Stimulated activated CD4-positive, alpha-beta T cell treated with anti-CD3 and anti-CD28 coated beads, Interleukin-4, amount 100 ng/mL, for 1 hour (primary cell): ENCODE measurements at regions not wholly inside any gene's neighbourhood (a gene's known extent, or its start where the extent isn't known, plus 50 kb on each side); places are given as distances from the start of the nearest gene placed in this dataset.

Source experiments
- DNase-seq: peaks from one replicate; pipeline ENCODE4 v3.0.0-alpha.2; 2020

DNA sequence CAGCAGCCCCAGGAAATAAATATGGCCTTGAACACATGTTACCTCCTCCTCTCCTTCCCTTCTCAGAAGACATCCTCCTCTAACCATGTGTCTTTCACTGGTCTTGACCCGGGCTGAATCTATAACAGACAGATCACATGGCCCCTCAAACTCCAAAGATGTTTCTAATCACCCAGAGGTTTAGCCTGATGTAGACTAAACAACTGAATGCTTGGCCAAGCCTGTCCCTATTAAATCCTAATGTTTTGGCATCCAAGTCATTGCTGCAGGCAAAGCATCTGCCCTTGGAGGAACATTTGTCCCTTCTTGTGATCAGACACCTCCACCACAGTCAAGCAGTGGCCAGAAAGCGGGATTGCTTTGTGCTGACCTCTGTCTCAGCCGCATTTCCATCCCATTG is 65.5 kb downstream of the ANKRD60 start:
- DNase-seq, result no peak

DNA sequence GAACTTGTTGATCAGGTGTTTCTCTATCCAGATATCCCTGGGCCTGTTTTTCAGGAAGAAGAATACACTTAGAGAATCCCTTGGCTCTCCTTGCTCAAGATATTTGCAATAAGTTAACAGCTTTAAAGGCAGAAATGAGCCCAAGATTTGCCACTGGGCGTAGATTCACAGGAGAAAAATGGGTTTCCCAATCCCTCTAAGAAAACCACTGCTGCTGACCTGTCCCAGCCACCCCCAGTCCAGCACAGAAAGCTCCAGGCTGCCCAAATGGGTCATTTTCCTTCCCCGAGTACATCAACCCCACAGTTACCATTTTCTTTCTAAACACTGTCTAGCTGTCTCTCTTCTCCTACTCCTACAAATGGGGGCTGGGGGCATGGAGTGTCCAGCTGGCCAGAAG is 67.3 kb downstream of the ANKRD60 start:
- no peak for DNase-seq

DNA sequence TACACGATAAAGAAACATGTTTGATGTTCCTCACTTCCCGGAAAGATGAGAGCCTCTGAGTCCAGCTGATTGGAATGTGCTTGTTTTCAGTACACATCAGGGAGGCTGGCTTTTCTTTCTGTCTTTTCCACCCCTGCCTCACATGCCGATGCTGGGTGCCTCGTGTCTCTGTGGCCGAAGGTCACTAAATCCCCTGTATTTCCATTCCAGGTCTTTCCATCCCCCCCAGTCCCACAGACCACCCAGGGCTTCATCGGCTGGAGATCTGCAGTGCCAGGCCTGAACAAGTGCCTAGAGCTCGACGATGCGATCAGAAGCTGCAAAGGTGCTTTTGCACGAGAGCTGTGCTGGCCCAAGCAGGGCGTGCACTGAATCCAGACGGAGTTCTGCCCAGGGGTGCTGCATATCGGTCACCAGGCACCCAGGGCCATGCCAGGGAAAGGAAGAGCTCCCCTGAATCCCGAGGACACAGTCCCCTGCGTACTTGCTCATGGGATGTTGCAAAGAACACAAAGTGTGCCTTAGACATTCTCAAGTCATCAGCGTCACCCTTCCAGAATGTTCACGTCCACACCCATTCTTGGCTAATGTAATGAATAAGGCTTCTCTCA is 67.9 kb downstream of the ANKRD60 start:
- DNase-seq, result no peak

DNA sequence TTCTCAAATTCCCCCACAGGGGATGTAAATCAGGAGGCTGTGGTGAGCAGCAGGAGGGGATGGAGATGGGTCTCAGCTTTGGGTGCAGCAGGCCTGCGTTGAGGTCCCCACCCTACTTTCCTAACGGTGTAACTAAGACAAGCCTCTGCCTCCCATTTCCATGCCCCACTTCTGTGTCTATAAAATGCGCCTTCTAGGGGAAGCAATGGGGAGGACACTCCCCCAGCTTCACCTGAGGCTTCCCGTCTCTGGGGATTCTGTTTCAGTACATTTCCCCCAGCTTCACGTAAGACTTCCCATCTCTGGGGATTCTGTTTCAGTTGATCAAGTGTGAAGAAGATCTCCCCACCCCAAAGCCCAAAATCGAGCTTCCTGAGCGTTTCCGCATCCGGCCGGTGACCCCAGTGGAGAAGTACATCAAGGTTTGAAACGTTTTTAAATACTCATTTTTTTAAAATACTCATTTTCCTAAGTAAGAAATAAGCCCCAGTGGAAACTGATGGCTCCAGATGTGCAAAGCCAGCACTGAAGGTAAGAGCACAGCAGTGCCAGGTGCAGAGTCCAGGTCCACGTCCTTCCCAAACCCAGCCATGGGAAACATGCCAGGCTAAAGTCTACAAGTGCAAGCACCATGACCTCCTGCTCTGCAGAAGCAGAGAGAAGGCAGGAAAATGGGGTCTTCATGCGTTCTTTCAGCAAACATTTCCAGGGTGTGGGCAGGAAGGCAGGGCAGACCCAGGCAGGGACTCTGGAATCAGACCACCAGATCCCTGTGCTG is 73.1 kb downstream of the ANKRD60 start:
- DNase-seq, result no peak

DNA sequence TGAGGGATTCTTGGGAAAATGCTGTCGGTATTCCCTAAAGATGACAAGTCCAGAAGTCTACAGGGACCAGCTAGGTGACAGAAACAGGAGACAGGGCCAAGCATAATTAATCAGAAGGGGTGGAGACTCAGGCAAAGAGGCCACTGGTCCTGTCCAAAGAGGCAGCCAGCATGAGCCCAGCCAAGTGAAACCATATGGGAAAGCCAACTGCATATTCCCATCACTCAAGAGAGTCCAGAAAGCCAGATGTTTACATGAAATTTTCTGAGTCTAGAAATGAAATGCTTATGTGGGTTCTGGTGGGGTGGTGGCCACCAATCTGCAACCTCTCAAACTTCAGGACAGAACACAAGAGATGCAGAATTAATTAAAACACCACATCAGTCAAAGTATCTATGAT is 74.3 kb downstream of the ANKRD60 start:
- no peak for DNase-seq

DNA sequence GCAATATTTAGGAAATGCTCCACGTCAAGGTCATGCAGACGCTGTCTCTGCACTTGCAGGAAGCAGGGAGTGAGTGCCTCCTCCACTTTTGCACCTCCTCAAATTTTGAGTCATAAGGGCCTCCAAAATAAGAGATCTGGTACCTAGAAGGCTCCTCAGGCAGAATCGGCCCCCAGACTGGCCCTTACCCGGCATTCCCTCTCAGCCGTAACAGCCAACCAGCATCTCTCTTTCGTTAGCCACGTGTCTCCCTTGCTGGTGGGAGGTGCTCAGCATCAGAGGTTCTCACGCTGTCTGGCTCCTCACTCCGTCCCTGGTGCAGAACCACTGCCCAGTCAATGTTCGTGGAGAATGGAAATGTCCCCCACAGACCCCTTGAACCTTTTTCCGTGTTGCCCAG is 75.3 kb downstream of the ANKRD60 start:
- DNase-seq, result no peak

DNA sequence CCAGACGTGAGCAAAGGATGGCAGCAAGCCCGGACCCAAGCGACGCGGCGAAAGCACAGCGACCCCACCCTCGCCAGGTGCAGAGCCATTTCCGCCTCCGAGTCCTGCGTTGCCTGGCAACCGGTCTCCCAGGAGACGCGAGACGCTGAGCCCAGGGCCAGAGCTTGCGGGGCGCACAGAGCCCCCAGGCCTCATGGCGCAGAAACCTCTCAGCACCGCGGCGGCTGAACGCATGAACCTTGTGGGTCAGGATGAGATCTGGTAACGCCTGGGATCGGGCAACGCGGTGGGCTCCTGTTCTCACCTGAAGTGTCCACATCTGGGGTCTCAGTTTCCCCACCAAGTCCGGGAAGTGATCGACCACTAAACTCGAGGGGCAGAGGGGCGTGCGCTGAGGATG is 77.7 kb downstream of the ANKRD60 start:
- DNase-seq, result no peak

- no peak for DNase-seq
These were observed 78.9 kb downstream of the ANKRD60 start for GRCh38 chr20:58149437-58150091.

GRCh38 chr20:58148891-58149290 is 79.6 kb downstream of the ANKRD60 start:
- no peak for DNase-seq

- no peak for DNase-seq
These were observed 80.7 kb downstream of the ANKRD60 start for GRCh38 chr20:58147628-58148370.

GRCh38 chr20:58146746-58147140 is 81.7 kb downstream of the ANKRD60 start:
- no peak for DNase-seq

- DNase-seq, result no peak
These were observed 82.2 kb downstream of the ANKRD60 start for GRCh38 chr20:58146081-58146745.

DNA sequence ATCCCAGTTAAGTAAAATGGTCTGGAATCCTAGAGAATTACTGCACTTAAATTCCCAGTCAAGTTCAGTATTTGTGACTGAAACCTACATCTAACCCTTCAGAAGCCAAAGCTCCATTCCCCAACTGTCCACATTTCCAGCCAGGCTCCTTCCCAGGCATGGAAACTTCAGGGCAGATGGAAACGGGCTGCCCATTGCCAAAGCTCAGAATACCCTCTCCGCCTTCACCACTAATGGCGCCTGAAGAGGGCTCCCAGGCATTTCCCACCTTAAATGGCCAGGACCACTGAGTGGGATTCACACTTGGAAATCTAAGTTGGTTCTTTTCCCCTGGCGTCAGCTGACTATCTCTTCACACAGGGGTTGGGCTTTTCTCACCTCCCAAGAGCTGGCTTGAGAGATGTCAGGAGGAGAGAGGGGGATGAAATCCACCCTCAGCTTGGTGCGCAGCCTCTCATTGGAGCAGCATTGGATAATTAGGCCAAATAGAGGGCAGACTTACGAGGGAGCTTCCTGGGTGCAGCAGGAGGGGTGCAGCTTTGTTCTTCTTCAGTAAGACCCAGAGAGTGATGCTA is 82.9 kb downstream of the ANKRD60 start:
- DNase-seq, result no peak

DNA sequence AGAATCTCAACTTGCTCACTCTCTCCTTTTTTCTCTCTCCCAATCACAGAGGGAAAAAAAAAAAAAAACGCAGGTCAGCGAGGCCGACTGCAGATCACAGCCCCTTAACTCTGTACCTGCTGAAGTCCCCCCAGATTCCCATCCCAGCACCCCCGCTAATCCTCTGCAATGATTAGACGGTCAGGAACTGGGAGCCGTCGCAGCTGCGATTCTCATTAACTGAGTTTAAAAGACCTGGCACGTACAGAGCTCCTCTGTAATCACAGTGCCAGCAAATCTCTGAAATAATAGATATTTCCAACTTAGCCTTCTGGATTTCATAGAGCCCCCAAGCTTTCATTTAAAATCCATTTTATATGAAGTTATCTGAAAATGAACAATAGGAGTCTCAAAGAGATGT is 84.4 kb downstream of the ANKRD60 start:
- DNase-seq, result no peak

GRCh38 chr20:58143531-58143930 is 84.9 kb downstream of the ANKRD60 start:
- DNase-seq, result no peak

GRCh38 chr20:58142843-58143185 is 85.6 kb downstream of the ANKRD60 start:
- DNase-seq, result no peak

- no peak for DNase-seq
These were observed 86.2 kb downstream of the ANKRD60 start for GRCh38 chr20:58141971-58142842.

DNA sequence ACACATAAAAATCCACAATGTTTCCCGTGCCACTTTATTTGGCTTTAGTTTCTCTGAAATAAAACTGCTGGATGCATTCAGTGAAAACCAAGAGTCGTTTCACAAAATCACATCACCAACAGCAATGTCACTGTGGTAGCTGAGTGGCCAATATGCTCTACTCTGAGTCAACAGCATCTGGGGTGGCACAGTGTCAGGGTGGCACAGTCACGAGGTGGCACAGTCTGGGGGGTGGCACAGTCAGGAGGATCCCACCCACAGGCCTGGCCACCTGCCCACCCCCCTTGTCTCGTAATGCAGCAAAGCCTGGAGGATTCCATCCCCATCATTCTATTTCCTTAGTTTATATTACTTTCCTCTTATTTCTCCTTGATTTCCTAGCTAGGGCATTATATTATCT is 87.0 kb downstream of the ANKRD60 start:
- DNase-seq, result no peak

GRCh38 chr20:58140787-58141425 is 87.5 kb downstream of the ANKRD60 start:
- no peak for DNase-seq

GRCh38 chr20:58139849-58140786 is 88.3 kb downstream of the ANKRD60 start:
- no peak for DNase-seq
